Right cardiac atrium (tissue), 5 donors: ENCODE measurements at regions not wholly inside any gene's neighbourhood (a gene's known extent, or its start where the extent isn't known, plus 50 kb on each side); places are given as distances from the start of the nearest gene placed in this dataset.

Source experiments
- ATAC-seq, 2 donors: fragments of 200-7000 bp; cut with Tn5 transposase; one replicate each; pipeline versions ENCODE4 v1.8.0 to v1.9.1; 2020; ENCODE audit warnings: moderate library complexity in 2 of 2, mild to moderate bottlenecking in 1 of 2
- DNase-seq, 3 donors: peaks; one replicate each; pipeline ENCODE4 v3.0.0-alpha.2; 2020
- H3K27ac ChIP-seq: one replicate; pipeline ENCODE4 v1.5.1; 2013; ENCODE audit warnings: mild to moderate bottlenecking, low read length, control low read depth, moderate library complexity
- H3K27me3 ChIP-seq: one replicate; pipeline ENCODE4 v1.6.1; 2013; ENCODE audit not compliant: control insufficient read depth, insufficient read depth
- H3K4me1 ChIP-seq: one replicate; pipeline ENCODE4 v1.6.1; 2013; ENCODE audit warnings: low read length; ENCODE audit not compliant: control insufficient read depth, insufficient read depth
- H3K4me3 ChIP-seq: one replicate; pipeline ENCODE4 v1.5.1; 2013; ENCODE audit warnings: low read length, control low read depth
- H3K9me3 ChIP-seq: one replicate; pipeline ENCODE4 v1.6.1; 2013; ENCODE audit warnings: low read length; ENCODE audit not compliant: control insufficient read depth
- WGBS: extraction: QIAGEN DNeasy Blood & Tissue Kit; methylation state at CpG from one replicate; pipeline ENCODE4 v1.1.7; 2013; 5-methylcytosine and 5-hydroxymethylcytosine counted together
- intact Hi-C, 4 donors: fragments of 100-400 bp; cut with DNase I; formaldehyde crosslinking; loops; one replicate each; pipeline versions ENCODE4 v1.11.0 to v1.14.0; 2022 to 2023
- donor health status: healthy with polysubstance abuse.
- donor health status: DM: no; HTN: yes; CAD: no.
- donor health status: DM: no; HTN: no; CAD: no.
- donor health status: DM: no; HTN: yes; CAD: no; lungs with severe emphysema.
- donor health status: DM: yes; HTN: yes; CAD: no.

GRCh38 chr3:101172516-101172915 lies 147.9 kb downstream of the IMPG2 start:
- WGBS = 59% methylated on average over 1 of the region's 1 CpG

GRCh38 chr3:101171681-101172191 lies 148.6 kb downstream of the IMPG2 start:
- Histone ChIP-seq H3K27ac (no peak overlapping the region), H3K9me3 (no peaks in the 10 kb centered on the region), H3K4me3 (no peak overlapping the region), H3K27me3 (no peaks in the 10 kb centered on the region), H3K4me1 (peaks cover 3% of the 10 kb centered on the region)
- WGBS = 93% methylated on average over 2 of the region's 2 CpGs
- intact Hi-C loops = no loop called here
- ATAC-seq (peak in 1 of 2 donors; percentile 84), DNase-seq (no peak)

More at GRCh38 chr3:101172516-101172915, 147.9 kb downstream of the IMPG2 start:
- Histone ChIP-seq H3K27ac (no peak overlapping the region), H3K4me1 (peaks cover 3% of the 10 kb centered on the region), H3K27me3 (no peaks in the 10 kb centered on the region), H3K4me3 (no peak overlapping the region), H3K9me3 (no peaks in the 10 kb centered on the region)
- intact Hi-C loops = no loop called here
- no peak for DNase-seq
- no peak for ATAC-seq

GRCh38 chr3:101170806-101171558 lies 149.4 kb downstream of the IMPG2 start:
- no peak overlapping the region for H3K4me3 ChIP-seq
- intact Hi-C loops = no loop called here
- DNase-seq = no peak
- H3K9me3 ChIP-seq = no peaks in the 10 kb centered on the region
- WGBS = 46% methylated on average over 5 of the region's 5 CpGs
- ATAC-seq = peak in 1 of 2 donors; percentile 71
- H3K27ac ChIP-seq = no peak overlapping the region
- H3K27me3 ChIP-seq = no peaks in the 10 kb centered on the region
- H3K4me1 ChIP-seq = peaks cover 3% of the 10 kb centered on the region

GRCh38 chr3:101170062-101170771 lies 150.2 kb downstream of the IMPG2 start:
- H3K27ac ChIP-seq = no peak overlapping the region
- WGBS = 56% methylated on average over 8 of the region's 8 CpGs
- H3K4me1 ChIP-seq = peaks cover 3% of the 10 kb centered on the region
- H3K27me3 ChIP-seq = no peaks in the 10 kb centered on the region
- intact Hi-C loops = no loop called here
- DNase-seq (no peak), ATAC-seq (peak in 1 of 2 donors; percentile 56)
- no peak overlapping the region for H3K4me3 ChIP-seq
- H3K9me3 ChIP-seq = no peaks in the 10 kb centered on the region

- Histone ChIP-seq H3K27ac (no peak overlapping the region), H3K4me3 (no peak overlapping the region), H3K4me1 (peaks cover 3% of the 10 kb centered on the region), H3K9me3 (no peaks in the 10 kb centered on the region), H3K27me3 (no peaks in the 10 kb centered on the region)
- 78% methylated on average over 3 of the region's 3 CpGs for WGBS
- intact Hi-C loops = no loop called here
- ATAC-seq = no peak
- no peak for DNase-seq
Observed at GRCh38 chr3:101169516-101169915, 150.9 kb downstream of the IMPG2 start.

- Histone ChIP-seq H3K27ac (no peak overlapping the region), H3K27me3 (no peaks in the 10 kb centered on the region), H3K4me1 (peaks cover 3% of the 10 kb centered on the region), H3K4me3 (no peak overlapping the region), H3K9me3 (no peaks in the 10 kb centered on the region)
- WGBS = 89% methylated on average over 2 of the region's 2 CpGs
- intact Hi-C loops = no loop called here
- no peak for DNase-seq
- ATAC-seq = no peak
Observed at GRCh38 chr3:101167376-101167775, 153.0 kb downstream of the IMPG2 start.

GRCh38 chr3:101166150-101166549 lies 154.2 kb downstream of the IMPG2 start:
- no peak for ATAC-seq
- Histone ChIP-seq H3K9me3 (no peaks in the 10 kb centered on the region), H3K4me1 (peaks cover 3% of the 10 kb centered on the region), H3K27ac (no peak overlapping the region), H3K27me3 (no peaks in the 10 kb centered on the region), H3K4me3 (no peak overlapping the region)
- 90% methylated on average over 2 of the region's 2 CpGs for WGBS
- intact Hi-C loops = no loop called here
- no peak for DNase-seq

- Histone ChIP-seq H3K4me3 (no peak overlapping the region), H3K9me3 (no peaks in the 10 kb centered on the region), H3K4me1 (no peaks in the 10 kb centered on the region), H3K27ac (no peak overlapping the region), H3K27me3 (no peaks in the 10 kb centered on the region)
- no peak for ATAC-seq
- intact Hi-C loops = no loop called here
- DNase-seq = no peak
Observed at GRCh38 chr3:101163554-101163953, 156.8 kb downstream of the IMPG2 start.

GRCh38 chr3:101159478-101159877 lies 160.9 kb downstream of the IMPG2 start:
- 73% methylated on average over 3 of the region's 3 CpGs for WGBS
- no peak overlapping the region for H3K4me3 ChIP-seq
- DNase-seq = no peak
- H3K27ac ChIP-seq = no peak overlapping the region
- peaks cover 6% of the 10 kb centered on the region for H3K4me1 ChIP-seq
- intact Hi-C loops = no loop called here
- ATAC-seq = no peak
- no peaks in the 10 kb centered on the region for H3K9me3 ChIP-seq
- no peaks in the 10 kb centered on the region for H3K27me3 ChIP-seq

GRCh38 chr3:101158374-101158773 lies 162.0 kb downstream of the IMPG2 start:
- intact Hi-C loops = no loop called here
- Histone ChIP-seq H3K4me3 (no peak overlapping the region), H3K27ac (no peak overlapping the region), H3K4me1 (peaks cover 6% of the 10 kb centered on the region), H3K27me3 (no peaks in the 10 kb centered on the region), H3K9me3 (no peaks in the 10 kb centered on the region)
- 22% methylated on average over 1 of the region's 1 CpG for WGBS
- DNase-seq (no peak), ATAC-seq (no peak)

GRCh38 chr3:101156787-101157345 lies 163.5 kb downstream of the IMPG2 start:
- Histone ChIP-seq H3K4me1 (peaks cover 6% of the 10 kb centered on the region), H3K27me3 (no peaks in the 10 kb centered on the region), H3K27ac (no peak overlapping the region), H3K9me3 (no peaks in the 10 kb centered on the region), H3K4me3 (no peak overlapping the region)
- DNase-seq (no peak), ATAC-seq (no peak)
- 91% methylated on average over 1 of the region's 1 CpG for WGBS
- intact Hi-C loops = no loop called here
